GM12875 (cell line): ENCODE measurements at regions not wholly inside any gene's neighbourhood (a gene's known extent, or its start where the extent isn't known, plus 50 kb on each side); places are given as distances from the start of the nearest gene placed in this dataset.

Experiments
- H3K4me3 ChIP-seq: one replicate; pipeline ENCODE4 v1.5.1; 2011; ENCODE audit warnings: low read depth, low read length, control low read depth
- TF ChIP-seq, protein P1 (sequence below): IDR thresholded peaks from 2 replicates; pipeline ENCODE4 v1.5.1; 2011; ENCODE audit warnings: low read depth, mild to moderate bottlenecking, control low read depth, inconsistent platforms, low read length, moderate library complexity, borderline replicate concordance; ENCODE audit not compliant: insufficient read depth

DNA sequence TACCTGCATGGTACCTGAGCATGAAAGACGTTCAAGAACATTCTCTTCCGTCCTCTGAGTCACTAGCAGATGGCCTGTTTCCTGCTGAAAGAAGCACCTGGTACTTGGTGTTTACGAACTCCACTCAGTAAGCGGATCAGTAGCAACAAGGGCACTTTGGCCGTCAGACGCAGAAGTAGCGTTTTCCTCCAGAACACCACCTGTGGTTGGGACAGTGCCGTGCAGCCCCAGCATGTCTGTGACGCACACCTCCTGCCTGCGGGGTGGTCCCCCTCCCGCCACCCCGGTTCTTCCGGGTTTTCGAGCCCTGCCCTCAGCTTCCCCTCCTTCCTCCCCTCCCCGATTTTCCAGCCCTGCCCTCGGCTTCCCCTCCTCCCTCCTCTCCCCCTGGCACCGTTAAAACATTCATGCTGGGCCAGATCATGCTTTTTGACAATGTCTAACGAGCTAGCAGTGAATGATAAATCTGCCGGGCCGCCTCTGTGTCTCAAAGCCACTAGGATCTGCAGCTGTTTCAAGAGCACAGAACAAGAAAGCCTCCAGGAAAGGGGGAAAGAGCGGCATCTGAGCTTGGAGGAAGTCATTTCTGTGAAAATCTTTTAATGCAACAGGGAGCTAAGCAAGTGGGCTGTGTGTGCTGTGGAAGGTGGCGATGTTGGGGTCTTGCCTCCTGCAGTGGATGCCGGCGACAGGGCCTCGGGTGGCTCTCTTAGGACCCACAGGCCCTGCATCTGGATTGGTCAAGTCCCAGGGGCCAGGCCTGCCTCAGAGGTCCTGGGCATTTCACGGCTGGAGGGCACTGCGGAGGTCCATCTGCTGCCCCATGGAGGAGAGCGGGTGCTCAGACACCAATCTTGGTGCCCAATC lies 207.9 kb downstream of the ERMARD start:
- no peak overlapping the region for H3K4me3 ChIP-seq
- TF ChIP-seq, protein P1, sequence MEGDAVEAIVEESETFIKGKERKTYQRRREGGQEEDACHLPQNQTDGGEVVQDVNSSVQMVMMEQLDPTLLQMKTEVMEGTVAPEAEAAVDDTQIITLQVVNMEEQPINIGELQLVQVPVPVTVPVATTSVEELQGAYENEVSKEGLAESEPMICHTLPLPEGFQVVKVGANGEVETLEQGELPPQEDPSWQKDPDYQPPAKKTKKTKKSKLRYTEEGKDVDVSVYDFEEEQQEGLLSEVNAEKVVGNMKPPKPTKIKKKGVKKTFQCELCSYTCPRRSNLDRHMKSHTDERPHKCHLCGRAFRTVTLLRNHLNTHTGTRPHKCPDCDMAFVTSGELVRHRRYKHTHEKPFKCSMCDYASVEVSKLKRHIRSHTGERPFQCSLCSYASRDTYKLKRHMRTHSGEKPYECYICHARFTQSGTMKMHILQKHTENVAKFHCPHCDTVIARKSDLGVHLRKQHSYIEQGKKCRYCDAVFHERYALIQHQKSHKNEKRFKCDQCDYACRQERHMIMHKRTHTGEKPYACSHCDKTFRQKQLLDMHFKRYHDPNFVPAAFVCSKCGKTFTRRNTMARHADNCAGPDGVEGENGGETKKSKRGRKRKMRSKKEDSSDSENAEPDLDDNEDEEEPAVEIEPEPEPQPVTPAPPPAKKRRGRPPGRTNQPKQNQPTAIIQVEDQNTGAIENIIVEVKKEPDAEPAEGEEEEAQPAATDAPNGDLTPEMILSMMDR, result no peak

DNA sequence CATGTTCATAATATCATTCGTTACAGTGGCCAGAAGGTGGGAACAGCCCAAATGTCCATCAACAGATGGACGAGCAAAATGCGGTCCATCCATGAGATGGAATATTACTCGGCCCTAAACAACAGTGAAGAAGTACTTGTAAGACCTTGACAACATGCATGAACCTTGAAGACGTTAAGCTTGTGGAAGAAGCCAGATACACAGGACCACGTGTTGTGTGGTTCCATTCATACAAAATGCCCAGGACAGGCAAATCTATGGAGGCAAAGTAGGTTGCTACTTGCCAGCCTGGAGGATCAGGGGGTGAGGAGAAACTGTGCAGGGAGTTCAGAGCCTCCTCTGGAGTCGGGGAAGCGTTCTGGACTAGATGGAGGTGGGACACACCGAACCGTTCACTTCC lies 207.1 kb downstream of the ERMARD start:
- no peak overlapping the region for H3K4me3 ChIP-seq
- TF ChIP-seq, protein P1, result no peak

DNA sequence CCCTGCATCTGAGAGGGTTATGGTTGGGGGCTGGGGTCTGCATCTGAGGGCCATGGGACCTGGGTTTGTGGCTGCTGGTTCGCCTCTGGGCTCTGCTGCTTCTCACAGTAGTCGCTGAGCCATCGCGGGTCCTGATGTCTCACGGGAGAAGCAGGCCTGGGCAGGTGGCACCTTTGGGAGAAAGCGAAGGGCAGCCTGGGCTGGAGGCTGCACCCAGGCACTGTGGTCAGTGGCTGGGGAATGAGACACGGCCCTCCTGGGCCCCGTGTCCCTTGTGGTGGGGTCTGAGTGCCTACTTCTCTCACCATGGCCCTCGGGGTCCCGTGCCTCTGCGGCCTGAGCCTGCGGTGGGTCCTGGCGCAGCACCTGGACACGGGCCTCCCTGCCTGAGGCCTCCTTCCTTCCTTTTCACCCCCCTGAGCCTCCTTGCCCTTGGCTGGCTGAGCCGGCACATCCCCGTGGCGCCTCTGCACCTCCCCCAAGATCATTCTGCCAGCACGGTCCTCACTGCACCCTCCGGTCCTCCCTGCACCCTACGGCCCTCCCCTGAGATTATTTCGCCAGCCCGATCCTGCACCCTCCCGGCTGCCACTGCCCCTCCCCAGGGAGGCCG lies 206.0 kb downstream of the ERMARD start:
- H3K4me3 ChIP-seq, result no peak overlapping the region
- TF ChIP-seq, protein P1, result no peak

DNA sequence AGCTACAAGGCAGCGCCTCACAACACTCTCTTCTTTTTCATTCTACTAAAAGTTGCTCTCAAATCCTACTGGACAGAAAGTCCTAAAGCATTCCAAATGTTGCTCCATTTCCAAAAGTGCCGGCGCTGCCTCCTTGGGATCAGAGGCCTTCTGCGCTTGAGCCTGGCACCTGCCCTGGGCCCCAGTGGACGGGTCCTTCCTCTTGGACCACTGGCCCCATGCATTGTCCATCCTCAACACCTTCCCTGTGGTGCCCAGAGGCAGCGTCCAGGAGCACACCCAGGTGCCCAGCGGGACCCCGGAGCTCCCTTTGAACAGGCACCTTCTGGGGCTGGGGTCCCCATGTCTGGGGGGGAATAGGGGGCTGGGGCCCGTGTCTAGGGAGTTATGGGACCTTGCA lies 205.2 kb downstream of the ERMARD start:
- TF ChIP-seq, protein P1, result no peak
- no peak overlapping the region for H3K4me3 ChIP-seq

DNA sequence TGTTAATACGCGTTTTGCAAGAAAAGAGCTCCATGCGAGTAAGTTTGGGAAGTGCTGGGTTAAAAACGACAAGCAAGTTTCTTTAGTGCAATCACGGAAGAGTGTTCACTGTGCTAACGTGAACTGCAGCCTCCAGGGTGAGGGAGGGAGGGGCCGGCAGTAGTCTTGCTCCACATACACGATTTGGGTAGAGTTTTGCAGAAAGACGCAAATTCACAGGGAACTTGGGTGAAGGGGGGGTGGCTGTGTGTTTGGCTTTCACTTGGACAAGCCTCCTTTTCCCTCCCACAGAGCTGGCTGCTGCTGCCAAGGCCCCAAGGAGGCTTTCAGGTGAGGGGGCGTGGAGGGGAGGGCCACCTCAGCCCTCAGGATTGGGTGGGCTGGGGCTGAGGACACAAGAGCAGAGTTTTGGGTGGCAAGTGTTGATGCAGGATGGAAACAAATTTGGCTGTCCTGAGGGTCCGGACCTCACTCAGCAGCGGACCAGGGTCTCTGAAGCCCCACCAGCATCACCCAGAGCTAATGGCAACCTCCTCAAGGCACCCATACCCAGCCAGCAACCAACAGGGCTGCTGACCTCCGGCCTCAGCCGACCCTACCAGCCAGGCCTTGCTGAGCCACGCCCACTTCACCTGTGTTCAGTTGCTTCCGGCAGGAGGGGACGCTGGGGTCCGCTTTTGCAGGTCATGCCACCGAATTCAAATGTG lies 204.5 kb downstream of the ERMARD start:
- H3K4me3 ChIP-seq, result no peak overlapping the region

DNA sequence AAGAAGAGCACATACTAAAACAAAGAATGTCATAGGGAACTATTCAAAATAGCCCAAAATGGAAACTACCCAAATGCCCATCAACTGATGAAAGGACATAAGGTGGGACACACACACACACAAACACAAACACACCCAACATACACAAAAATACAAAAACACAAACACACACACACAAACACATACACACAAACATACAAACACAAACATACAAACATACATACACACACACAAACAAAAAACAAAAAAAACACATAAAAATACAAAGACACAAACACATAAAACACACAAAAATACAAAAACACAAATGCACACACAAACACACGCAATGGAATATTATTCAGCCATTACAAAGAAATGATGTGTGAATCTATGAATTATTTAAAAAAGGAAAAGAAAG lies 203.6 kb downstream of the ERMARD start:
- TF ChIP-seq, protein P1, result no peak
- H3K4me3 ChIP-seq, result no peak overlapping the region

More for the DNA sequence above, 204.5 kb downstream of the ERMARD start:
- TF ChIP-seq, protein P1, result no peak
